Activated naive CD8-positive, alpha-beta T cell treated with anti-CD3 and anti-CD28 coated beads, Interleukin-2, amount 50 U/mL, for 24 hours (primary cell): ENCODE measurements at regions not wholly inside any gene's neighbourhood (a gene's known extent, or its start where the extent isn't known, plus 50 kb on each side); places are given as distances from the start of the nearest gene placed in this dataset.

ENCODE experiments used
- ATAC-seq: fragments of 150-1000 bp; cut with Tn5 transposase; one replicate; pipeline ENCODE4 v1.10.0; 2021
- DNase-seq: peaks from one replicate; pipeline ENCODE4 v3.0.0; 2021
- H3K27ac Mint-ChIP-seq: one replicate; pipeline ENCODE4 v1.8.0; 2021; ENCODE audit warnings: mild to moderate bottlenecking, mixed read lengths
- H3K27me3 Mint-ChIP-seq: one replicate; pipeline ENCODE4 v1.8.0; 2021; ENCODE audit warnings: mixed read lengths
- H3K36me3 Mint-ChIP-seq: one replicate; pipeline ENCODE4 v1.8.0; 2021; ENCODE audit warnings: low read depth, mixed read lengths
- H3K4me1 Mint-ChIP-seq: one replicate; pipeline ENCODE4 v1.8.0; 2021; ENCODE audit warnings: mixed read lengths
- H3K4me3 Mint-ChIP-seq: one replicate; pipeline ENCODE4 v1.8.0; 2021; ENCODE audit warnings: mild to moderate bottlenecking, moderate library complexity, mixed read lengths
- H3K9me3 Mint-ChIP-seq: one replicate; pipeline ENCODE4 v1.8.0; 2021; ENCODE audit warnings: mixed read lengths

DNA sequence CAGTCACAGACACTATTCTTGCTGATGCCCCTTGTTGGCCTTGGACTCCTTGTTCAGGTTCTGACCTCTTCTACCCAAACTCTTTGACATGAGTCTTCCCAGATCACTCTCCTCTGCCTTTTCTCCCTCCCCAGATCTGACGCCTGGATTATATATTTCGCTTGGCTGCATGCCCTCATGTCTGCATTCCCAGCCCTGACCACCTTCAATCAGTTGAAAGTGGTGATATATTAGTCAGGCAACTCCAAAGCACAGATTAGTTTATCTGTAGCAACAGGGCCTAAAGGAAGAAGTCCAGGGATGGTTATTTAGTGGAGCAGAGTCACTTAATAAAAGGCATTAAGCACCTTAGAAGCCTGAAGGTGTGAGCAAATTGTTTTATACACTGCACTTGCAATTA, 110.0 kb upstream of the GUCA2B start:
- Mint-ChIP-seq H3K36me3 (no peaks in the 10 kb centered on the region), H3K4me1 (no peaks in the 10 kb centered on the region), H3K27me3 (peaks cover 6% of the 10 kb centered on the region), H3K4me3 (no peak overlapping the region), H3K9me3 (no peaks in the 10 kb centered on the region), H3K27ac (no peak overlapping the region)
- ATAC-seq, result no peak
- no peak for DNase-seq

DNA sequence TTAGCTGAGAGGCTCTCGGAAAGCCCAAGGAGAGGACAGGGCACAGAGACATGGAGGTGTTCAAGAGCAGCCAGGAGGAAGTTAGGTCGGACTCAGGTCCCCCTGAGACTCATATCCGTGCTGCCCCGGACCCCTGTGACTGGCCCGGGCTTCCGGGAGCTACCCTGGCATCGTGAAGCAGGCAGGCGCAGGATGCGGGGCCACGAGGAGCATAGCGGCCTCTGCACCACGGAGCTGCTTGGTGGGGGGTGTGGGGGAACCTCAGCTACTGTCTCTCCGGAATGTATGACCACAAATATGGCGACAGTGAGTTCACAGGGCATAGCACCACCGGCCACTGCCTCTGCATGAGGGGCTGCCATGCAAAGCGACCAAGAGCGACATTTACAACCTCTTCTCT, 112.2 kb upstream of the GUCA2B start:
- peaks cover 6% of the 10 kb centered on the region for H3K4me1 Mint-ChIP-seq
- ATAC-seq, result no peak
- H3K27ac Mint-ChIP-seq, result no peak overlapping the region
- no peaks in the 10 kb centered on the region for H3K9me3 Mint-ChIP-seq
- no peaks in the 10 kb centered on the region for H3K36me3 Mint-ChIP-seq
- H3K27me3 Mint-ChIP-seq, result no peaks in the 10 kb centered on the region
- DNase-seq, result no peak
- no peak overlapping the region for H3K4me3 Mint-ChIP-seq

DNA sequence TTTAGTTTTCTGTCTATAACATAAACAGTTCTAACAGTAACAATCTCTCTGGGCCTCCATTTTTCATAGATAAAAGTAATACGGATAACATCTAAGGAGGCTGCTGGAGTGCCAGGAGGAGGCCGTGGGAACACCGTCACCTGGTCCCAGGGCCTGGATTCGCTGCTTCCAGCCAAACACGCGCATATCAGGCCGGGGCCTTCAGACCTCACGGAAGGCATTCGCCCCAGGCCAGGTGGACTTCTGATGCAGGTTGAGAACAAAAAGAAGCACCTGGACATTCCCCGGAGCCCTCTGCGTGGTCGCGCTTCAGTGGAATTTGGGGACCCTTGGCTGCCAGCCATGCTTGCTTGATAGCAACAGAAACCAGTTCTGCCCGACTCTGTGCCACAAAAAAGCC, 113.1 kb upstream of the GUCA2B start:
- H3K4me3 Mint-ChIP-seq, result no peak overlapping the region
- no peak for DNase-seq
- H3K9me3 Mint-ChIP-seq, result no peaks in the 10 kb centered on the region
- no peaks in the 10 kb centered on the region for H3K36me3 Mint-ChIP-seq
- ATAC-seq, result no peak
- no peaks in the 10 kb centered on the region for H3K27me3 Mint-ChIP-seq
- H3K4me1 Mint-ChIP-seq, result peaks cover 7% of the 10 kb centered on the region
- no peak overlapping the region for H3K27ac Mint-ChIP-seq

DNA sequence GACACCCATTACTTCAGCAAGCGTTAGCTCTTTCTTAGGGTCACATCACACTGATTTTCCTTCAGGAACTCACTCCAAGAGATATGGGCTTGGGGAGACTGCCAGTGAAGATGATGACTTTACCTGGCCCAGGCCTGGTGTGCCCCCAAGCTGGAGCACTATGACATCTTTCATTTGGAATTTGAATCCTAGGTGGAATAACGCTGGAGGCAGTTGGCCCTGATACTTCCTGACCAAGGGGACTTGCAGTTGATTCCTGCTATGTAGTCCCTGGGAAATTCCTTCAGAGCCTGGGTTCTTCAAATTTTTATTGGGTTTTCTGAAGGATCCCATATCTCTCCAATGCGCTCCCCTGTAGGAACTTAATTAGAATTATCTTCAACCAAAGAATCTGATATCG, 114.9 kb upstream of the GUCA2B start:
- Mint-ChIP-seq H3K9me3 (no peaks in the 10 kb centered on the region), H3K4me1 (peaks cover 18% of the 10 kb centered on the region), H3K27ac (no peak overlapping the region), H3K4me3 (no peak overlapping the region), H3K27me3 (no peaks in the 10 kb centered on the region), H3K36me3 (no peaks in the 10 kb centered on the region)
- DNase-seq (no peak), ATAC-seq (no peak)

DNA sequence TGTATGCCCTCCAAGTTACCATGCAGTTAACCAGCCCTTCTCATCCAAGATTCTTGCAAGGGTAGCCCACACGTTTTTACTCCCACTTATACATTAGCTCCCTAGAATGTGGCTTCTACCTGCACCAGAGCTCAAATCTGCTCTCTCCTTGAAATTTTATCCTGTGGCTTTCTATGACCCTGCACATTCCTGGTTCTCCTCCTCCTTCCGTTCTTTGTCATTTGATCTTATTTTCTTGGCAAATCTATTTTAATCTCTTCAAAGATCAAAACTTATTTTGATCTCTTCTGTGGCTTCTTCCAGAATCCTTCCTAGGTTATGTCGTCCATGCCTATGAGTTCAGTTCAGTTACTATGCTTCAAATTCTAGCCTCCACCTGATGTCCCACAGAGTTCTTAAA, 115.6 kb upstream of the GUCA2B start:
- Mint-ChIP-seq H3K4me3 (no peak overlapping the region), H3K9me3 (no peaks in the 10 kb centered on the region), H3K27me3 (no peaks in the 10 kb centered on the region), H3K27ac (no peak overlapping the region), H3K4me1 (peaks cover 22% of the 10 kb centered on the region), H3K36me3 (no peaks in the 10 kb centered on the region)
- ATAC-seq (no peak), DNase-seq (no peak)

DNA sequence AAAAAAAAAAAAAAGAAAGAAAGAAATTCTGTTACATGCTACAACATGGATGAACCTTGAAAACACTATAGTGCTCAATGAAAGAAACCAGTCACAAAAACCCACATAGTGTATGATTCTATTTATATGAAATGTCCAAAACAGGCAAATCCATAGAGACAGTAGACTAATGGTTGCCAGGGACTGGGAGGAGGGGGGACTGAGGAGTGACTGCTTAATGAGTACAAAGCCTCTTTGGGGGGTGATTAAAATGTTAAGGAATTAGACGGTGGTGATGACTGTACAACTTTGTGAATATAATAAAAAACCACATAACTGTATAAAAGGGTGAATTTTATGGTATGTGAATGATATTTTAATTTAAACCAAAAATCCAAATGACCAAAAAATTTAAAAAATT, 116.0 kb upstream of the GUCA2B start:
- peaks cover 26% of the 10 kb centered on the region for H3K4me1 Mint-ChIP-seq
- no peaks in the 10 kb centered on the region for H3K9me3 Mint-ChIP-seq
- no peak for ATAC-seq
- DNase-seq, result no peak
- H3K27ac Mint-ChIP-seq, result no peak overlapping the region
- no peaks in the 10 kb centered on the region for H3K27me3 Mint-ChIP-seq
- H3K36me3 Mint-ChIP-seq, result no peaks in the 10 kb centered on the region
- no peak overlapping the region for H3K4me3 Mint-ChIP-seq

DNA sequence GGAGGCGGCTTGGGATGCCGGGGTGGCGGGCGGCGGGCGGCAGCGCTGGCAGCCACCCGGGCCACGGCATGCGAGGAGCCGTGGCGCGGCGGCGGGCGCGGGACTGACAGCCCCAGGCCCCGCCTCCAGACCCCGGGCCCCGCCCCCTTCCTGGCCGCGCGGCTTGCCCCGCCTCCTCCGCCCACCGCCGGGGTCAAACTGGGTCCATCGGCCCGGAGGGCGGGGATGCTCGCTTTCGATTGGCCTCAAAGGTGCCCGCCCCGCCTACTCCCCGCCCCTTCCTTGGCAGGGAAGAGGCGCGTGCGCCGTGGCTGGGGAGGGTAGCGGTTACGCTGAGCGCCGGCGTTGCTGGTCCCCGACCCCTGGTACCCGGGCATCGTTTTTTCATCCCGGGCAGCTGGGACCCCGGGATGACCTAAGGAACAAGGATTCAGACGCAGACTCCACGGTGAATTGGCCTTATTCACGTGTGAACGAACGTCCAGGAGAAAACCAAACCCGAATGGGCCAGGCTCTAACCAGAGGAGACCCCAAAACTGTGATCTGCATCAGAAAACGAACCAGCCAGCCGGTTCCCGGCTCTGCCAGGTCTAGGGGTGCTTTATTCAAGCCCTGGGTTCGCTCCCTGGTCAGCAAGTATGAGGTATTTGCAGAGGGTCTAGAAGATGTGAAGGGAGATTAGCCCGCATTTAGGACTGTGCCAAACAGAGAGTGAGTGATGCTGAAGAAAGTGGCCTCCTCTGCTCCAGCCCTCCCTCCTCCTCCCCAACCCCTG, 117.2 kb upstream of the GUCA2B start:
- DNase-seq (peak; percentile 99), ATAC-seq (peak; percentile 88)
- H3K9me3 Mint-ChIP-seq, result no peaks in the 10 kb centered on the region
- H3K4me3 Mint-ChIP-seq, result peak overlapping the region; percentile 81
- H3K36me3 Mint-ChIP-seq, result no peaks in the 10 kb centered on the region
- H3K4me1 Mint-ChIP-seq, result peaks cover 37% of the 10 kb centered on the region
- H3K27me3 Mint-ChIP-seq, result no peaks in the 10 kb centered on the region
- H3K27ac Mint-ChIP-seq, result no peak overlapping the region

DNA sequence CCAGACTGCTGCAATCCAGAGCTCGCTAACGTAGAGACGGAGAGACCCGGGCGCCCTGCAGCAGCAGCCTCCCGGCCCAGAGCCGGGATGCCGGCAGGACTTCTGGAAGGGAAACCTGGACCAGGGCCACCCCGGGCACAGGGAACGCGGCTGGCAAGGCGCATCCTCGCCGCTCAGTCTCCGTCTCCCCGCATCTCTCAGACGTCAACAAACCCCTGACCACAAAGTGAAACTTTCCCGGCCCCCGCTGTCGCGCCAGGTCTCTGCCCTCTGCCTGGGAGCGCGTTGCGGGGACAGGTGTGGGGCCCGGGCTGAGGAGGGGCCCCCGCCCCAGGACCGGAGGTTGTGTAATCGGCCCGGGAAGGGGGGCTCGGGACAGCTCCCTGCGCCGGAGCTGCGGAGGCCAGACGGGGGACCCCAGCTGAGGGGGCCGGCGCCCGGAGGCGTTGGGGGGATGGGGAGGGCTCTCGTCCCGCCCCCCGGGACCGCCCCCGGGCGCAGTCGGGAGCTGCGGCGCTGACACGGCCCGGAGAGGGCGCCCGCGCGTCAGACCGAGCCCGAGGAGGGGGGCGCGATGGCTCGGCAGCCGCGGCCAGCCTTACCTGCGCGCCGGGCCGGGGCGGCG, 116.6 kb upstream of the HIVEP3 start:
- no peaks in the 10 kb centered on the region for H3K36me3 Mint-ChIP-seq
- H3K9me3 Mint-ChIP-seq, result no peaks in the 10 kb centered on the region
- H3K27ac Mint-ChIP-seq, result peak overlapping the region; percentile 61
- H3K4me3 Mint-ChIP-seq, result peak overlapping the region; percentile 85
- DNase-seq (peak; percentile 73), ATAC-seq (peak; percentile 78)
- peaks cover 43% of the 10 kb centered on the region for H3K4me1 Mint-ChIP-seq
- H3K27me3 Mint-ChIP-seq, result no peaks in the 10 kb centered on the region

DNA sequence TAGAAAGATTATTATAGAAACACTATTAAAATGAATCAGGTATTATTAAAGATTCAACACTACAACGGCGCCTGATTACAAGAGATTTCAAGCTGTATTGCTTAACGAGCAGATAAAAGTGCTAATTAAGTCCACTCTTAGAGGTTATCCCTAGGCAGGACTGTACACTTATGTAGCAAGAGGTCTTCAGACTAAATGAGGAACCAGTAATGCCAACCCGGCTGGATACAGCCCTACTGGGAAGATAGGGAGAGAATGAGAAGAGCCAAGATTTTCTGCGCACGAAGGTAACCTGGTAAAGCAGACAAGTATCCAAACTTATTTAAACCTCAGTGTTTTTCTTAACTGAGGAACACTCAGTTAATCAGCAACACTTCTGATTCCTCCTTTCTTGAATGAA, 115.7 kb upstream of the HIVEP3 start:
- H3K4me1 Mint-ChIP-seq, result peaks cover 43% of the 10 kb centered on the region
- H3K9me3 Mint-ChIP-seq, result no peaks in the 10 kb centered on the region
- no peak for DNase-seq
- H3K27me3 Mint-ChIP-seq, result no peaks in the 10 kb centered on the region
- no peak for ATAC-seq
- H3K36me3 Mint-ChIP-seq, result no peaks in the 10 kb centered on the region
- peak overlapping the region; percentile 85 for H3K4me3 Mint-ChIP-seq
- H3K27ac Mint-ChIP-seq, result peak overlapping the region; percentile 61

DNA sequence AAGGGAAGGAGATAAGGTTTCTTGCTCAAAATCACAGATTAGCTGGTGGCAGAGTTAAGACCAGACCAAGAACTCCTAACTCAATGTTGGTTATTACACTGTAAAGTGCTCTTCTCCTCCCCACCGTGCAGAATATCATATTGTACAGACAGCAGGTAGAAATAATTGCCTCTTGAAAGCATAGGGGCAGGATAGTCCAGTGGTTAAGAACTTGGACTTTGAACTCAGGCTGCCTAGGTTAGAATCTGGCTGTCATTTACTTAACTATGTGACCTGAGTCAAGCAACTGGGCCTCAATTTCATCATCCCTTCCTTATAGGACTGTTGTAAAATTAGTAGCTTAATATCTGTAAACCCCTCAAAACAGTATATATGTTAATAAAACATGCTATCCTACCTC, 114.9 kb upstream of the HIVEP3 start:
- no peak for DNase-seq
- Mint-ChIP-seq H3K4me1 (peaks cover 43% of the 10 kb centered on the region), H3K36me3 (no peaks in the 10 kb centered on the region), H3K27ac (no peak overlapping the region), H3K4me3 (no peak overlapping the region), H3K27me3 (no peaks in the 10 kb centered on the region), H3K9me3 (no peaks in the 10 kb centered on the region)
- no peak for ATAC-seq

DNA sequence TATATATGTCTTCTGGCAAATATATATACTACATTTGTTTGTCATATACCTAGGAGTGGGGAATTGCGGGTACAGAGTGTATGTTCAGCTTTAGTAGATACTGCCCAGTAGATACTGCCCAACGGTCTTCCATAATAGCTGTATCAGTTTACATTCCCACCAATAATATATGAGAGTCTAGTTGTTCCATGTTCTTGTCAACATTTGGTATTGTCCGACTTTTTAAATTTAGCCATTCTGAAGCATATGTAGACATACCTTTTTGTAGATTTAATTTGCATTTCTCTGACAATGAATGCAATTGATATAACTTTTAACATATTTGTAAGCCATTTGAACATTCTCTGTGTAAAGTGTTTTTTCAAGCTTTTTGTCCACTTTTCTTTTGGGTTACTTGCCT, 99.0 kb upstream of the HIVEP3 start:
- H3K4me1 Mint-ChIP-seq, result peaks cover 34% of the 10 kb centered on the region
- DNase-seq (no peak), ATAC-seq (no peak)
- no peak overlapping the region for H3K4me3 Mint-ChIP-seq
- no peaks in the 10 kb centered on the region for H3K36me3 Mint-ChIP-seq
- H3K9me3 Mint-ChIP-seq, result peaks cover 9% of the 10 kb centered on the region
- H3K27me3 Mint-ChIP-seq, result no peaks in the 10 kb centered on the region
- no peak overlapping the region for H3K27ac Mint-ChIP-seq

DNA sequence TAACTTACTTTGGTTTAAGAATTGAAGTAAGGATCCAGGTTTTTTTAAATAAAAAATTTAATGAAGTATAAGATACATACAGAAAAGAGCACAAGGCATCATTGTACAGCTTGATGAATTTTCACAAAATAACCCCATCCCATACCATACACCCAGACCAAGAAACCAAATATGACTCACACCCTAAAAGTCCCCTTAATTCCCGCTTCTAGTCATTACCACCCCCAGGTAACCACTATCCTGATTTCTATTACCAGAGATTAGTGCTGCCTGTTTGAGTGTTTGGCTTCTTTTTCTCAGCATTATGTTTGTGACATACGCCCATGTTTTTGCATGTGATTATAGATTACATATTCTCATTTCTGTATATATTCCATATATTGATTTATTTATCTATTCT, 98.5 kb upstream of the HIVEP3 start:
- peaks cover 9% of the 10 kb centered on the region for H3K9me3 Mint-ChIP-seq
- no peaks in the 10 kb centered on the region for H3K36me3 Mint-ChIP-seq
- no peaks in the 10 kb centered on the region for H3K27me3 Mint-ChIP-seq
- no peak overlapping the region for H3K4me3 Mint-ChIP-seq
- DNase-seq, result no peak
- peaks cover 34% of the 10 kb centered on the region for H3K4me1 Mint-ChIP-seq
- H3K27ac Mint-ChIP-seq, result no peak overlapping the region
- peak; percentile 97 for ATAC-seq

DNA sequence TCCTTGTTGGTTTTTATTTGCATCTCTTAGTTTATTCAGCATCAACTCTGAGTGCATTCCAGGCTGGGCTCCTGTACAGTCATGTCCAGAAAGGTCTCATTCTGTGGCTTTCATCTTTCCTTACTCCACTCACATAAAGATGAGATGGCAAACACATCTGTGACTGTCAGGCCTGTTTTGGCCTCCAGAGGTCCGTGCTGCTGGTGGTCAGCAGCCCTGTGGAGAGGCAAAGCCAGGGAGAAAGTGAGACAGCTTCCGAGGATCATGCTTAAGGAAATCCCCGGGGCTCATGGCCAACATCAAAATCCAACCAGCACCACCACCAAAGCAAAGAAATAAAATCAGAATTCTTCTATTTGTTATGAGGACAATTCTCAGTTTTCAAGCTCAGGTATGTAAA, 96.1 kb upstream of the HIVEP3 start:
- H3K27me3 Mint-ChIP-seq, result no peaks in the 10 kb centered on the region
- no peak overlapping the region for H3K27ac Mint-ChIP-seq
- H3K4me3 Mint-ChIP-seq, result no peak overlapping the region
- H3K36me3 Mint-ChIP-seq, result no peaks in the 10 kb centered on the region
- ATAC-seq (no peak), DNase-seq (no peak)
- peaks cover 34% of the 10 kb centered on the region for H3K4me1 Mint-ChIP-seq
- peaks cover 9% of the 10 kb centered on the region for H3K9me3 Mint-ChIP-seq

DNA sequence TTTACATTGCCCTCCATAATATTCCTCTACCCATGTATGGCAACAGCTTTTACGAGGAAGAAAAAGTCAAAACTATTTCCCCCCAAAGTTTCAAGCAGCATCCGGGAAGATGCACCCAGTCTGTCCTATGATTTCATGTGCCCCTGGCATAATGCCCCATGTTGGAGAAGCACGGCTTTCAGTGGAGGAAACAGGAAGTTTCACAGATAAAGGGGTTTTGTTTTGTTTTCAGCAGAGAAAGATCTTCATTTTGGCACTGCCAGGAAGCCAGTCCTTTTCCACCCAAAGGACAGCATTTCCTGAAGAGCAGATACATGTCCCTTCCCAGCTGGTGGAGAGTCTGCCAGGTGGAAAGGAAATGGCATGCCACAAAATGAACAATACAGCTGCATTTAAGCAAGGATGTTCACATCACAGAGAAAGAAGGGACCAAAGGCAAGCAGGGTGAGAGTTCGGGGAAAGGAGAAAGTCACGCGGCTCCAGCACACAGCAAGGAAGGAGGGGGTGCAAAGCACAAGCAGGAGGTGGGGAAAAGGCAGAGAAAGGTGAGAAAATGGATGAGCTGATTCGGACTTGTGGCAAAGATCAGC, 95.3 kb upstream of the HIVEP3 start:
- peaks cover 34% of the 10 kb centered on the region for H3K4me1 Mint-ChIP-seq
- peak overlapping the region; percentile 52 for H3K4me3 Mint-ChIP-seq
- H3K27ac Mint-ChIP-seq, result peak overlapping the region; percentile 5

DNA sequence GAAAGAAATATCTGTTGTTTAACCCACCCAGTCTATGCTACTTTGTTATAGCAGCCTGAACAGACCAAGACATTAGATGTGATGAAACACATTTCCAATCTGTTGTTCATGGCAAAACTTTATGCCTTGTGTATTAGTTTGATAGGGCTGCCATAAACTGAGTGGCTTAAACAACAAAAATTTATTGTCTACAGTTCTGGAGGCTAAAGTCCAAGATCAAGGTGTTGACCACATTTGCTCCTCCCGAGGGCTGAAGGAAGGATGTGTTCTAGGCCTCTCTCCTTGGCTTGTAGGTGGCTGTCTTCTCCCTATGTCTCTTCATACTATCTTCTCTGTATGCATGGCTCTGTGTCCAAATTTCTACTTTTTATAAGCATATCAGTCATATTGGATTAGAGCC, 94.1 kb upstream of the HIVEP3 start:
- Mint-ChIP-seq H3K27me3 (no peaks in the 10 kb centered on the region), H3K27ac (no peak overlapping the region), H3K4me3 (no peak overlapping the region), H3K36me3 (no peaks in the 10 kb centered on the region), H3K4me1 (peaks cover 33% of the 10 kb centered on the region), H3K9me3 (no peaks in the 10 kb centered on the region)
- no peak for DNase-seq
- no peak for ATAC-seq

More for the DNA sequence above, 95.3 kb upstream of the HIVEP3 start:
- no peak for ATAC-seq
- H3K9me3 Mint-ChIP-seq, result peaks cover 9% of the 10 kb centered on the region
- no peak for DNase-seq
- no peaks in the 10 kb centered on the region for H3K36me3 Mint-ChIP-seq
- no peaks in the 10 kb centered on the region for H3K27me3 Mint-ChIP-seq
